ENCODE measurements at regions not wholly inside any gene's neighbourhood (a gene's known extent, or its start where the extent isn't known, plus 50 kb on each side); places are given as distances from the start of the nearest gene placed in this dataset.

GRCh38 chr9:6149315-6149714 lies 66.3 kb upstream of the IL33 start:
- no peak for DNase-seq
- Histone ChIP-seq H3K4me2 (ENCODE audit: insufficient read depth, low read length) (no peak overlapping the region), H3K9ac (ENCODE audit: low read depth, low read length) (no peak overlapping the region), H3K9me3 (ENCODE audit: insufficient read depth, low read length, severe bottlenecking) (no peaks in the 10 kb centered on the region), H3K79me2 (ENCODE audit: insufficient read depth, low read length) (no peaks in the 10 kb centered on the region), H3K27me3 (ENCODE audit: insufficient read depth, low read length, poor library complexity) (no peaks in the 10 kb centered on the region), H4K20me1 (ENCODE audit: insufficient read depth, low read length) (no peaks in the 10 kb centered on the region), H3K36me3 (ENCODE audit: insufficient read depth, low read length) (no peaks in the 10 kb centered on the region), H3K27ac (ENCODE audit: low read length) (no peak overlapping the region), H3K4me3 (ENCODE audit: low read depth in 1 of 2, low read length in 2 of 2) (no peak overlapping the region), H2AFZ (ENCODE audit: low read depth, low read length) (no peak overlapping the region), H3K4me1 (ENCODE audit: insufficient read depth, low read length) (no peaks in the 10 kb centered on the region)
- ATAC-seq (ENCODE audit: insufficient read depth, low read depth), result no peak
- TF ChIP-seq EZH2 (IDR thresholded peaks at IDR 0.05; ENCODE audit: borderline replicate concordance, low read depth, low read length, severe bottlenecking), result no peak
- TF ChIP-seq CTCF (IDR thresholded peaks at IDR 0.05; ENCODE audit: borderline replicate concordance, extremely low read depth, low read length, poor library complexity, severe bottlenecking), result no peak

- H4K20me1 ChIP-seq (ENCODE audit: insufficient read depth, low read length), result no peaks in the 10 kb centered on the region
- no peaks in the 10 kb centered on the region for H3K27me3 ChIP-seq (ENCODE audit: insufficient read depth, low read length, poor library complexity)
- DNase-seq, result no peak
- no peak overlapping the region for H3K4me2 ChIP-seq (ENCODE audit: insufficient read depth, low read length)
- no peak overlapping the region for H2AFZ ChIP-seq (ENCODE audit: low read depth, low read length)
- no peak overlapping the region for H3K9ac ChIP-seq (ENCODE audit: low read depth, low read length)
- no peaks in the 10 kb centered on the region for H3K79me2 ChIP-seq (ENCODE audit: insufficient read depth, low read length)
- TF ChIP-seq CTCF (IDR thresholded peaks at IDR 0.05; ENCODE audit: borderline replicate concordance, extremely low read depth, low read length, poor library complexity, severe bottlenecking) (no peak), EZH2 (IDR thresholded peaks at IDR 0.05; ENCODE audit: borderline replicate concordance, low read depth, low read length, severe bottlenecking) (no peak)
- H3K36me3 ChIP-seq (ENCODE audit: insufficient read depth, low read length), result no peaks in the 10 kb centered on the region
- no peaks in the 10 kb centered on the region for H3K9me3 ChIP-seq (ENCODE audit: insufficient read depth, low read length, severe bottlenecking)
- no peak overlapping the region for H3K27ac ChIP-seq (ENCODE audit: low read length)
- H3K4me3 ChIP-seq (ENCODE audit: low read depth in 1 of 2, low read length in 2 of 2), result no peak overlapping the region
- no peak for ATAC-seq (ENCODE audit: insufficient read depth, low read depth)
- H3K4me1 ChIP-seq (ENCODE audit: insufficient read depth, low read length), result no peaks in the 10 kb centered on the region
Observed at GRCh38 chr9:6147846-6148245, 67.8 kb upstream of the IL33 start.

- DNase-seq, result no peak
- H3K79me2 ChIP-seq (ENCODE audit: insufficient read depth, low read length), result no peaks in the 10 kb centered on the region
- no peaks in the 10 kb centered on the region for H3K4me1 ChIP-seq (ENCODE audit: insufficient read depth, low read length)
- TF ChIP-seq EZH2 (IDR thresholded peaks at IDR 0.05; ENCODE audit: borderline replicate concordance, low read depth, low read length, severe bottlenecking) (no peak), CTCF (IDR thresholded peaks at IDR 0.05; ENCODE audit: borderline replicate concordance, extremely low read depth, low read length, poor library complexity, severe bottlenecking) (no peak)
- no peak overlapping the region for H3K4me2 ChIP-seq (ENCODE audit: insufficient read depth, low read length)
- no peak overlapping the region for H3K9ac ChIP-seq (ENCODE audit: low read depth, low read length)
- H4K20me1 ChIP-seq (ENCODE audit: insufficient read depth, low read length), result no peaks in the 10 kb centered on the region
- no peaks in the 10 kb centered on the region for H3K36me3 ChIP-seq (ENCODE audit: insufficient read depth, low read length)
- H3K9me3 ChIP-seq (ENCODE audit: insufficient read depth, low read length, severe bottlenecking), result no peaks in the 10 kb centered on the region
- no peaks in the 10 kb centered on the region for H3K27me3 ChIP-seq (ENCODE audit: insufficient read depth, low read length, poor library complexity)
- H2AFZ ChIP-seq (ENCODE audit: low read depth, low read length), result no peak overlapping the region
- no peak for ATAC-seq (ENCODE audit: insufficient read depth, low read depth)
- H3K4me3 ChIP-seq (ENCODE audit: low read depth in 1 of 2, low read length in 2 of 2), result no peak overlapping the region
- no peak overlapping the region for H3K27ac ChIP-seq (ENCODE audit: low read length)
Observed at GRCh38 chr9:6144947-6145346, 70.7 kb upstream of the IL33 start.
